ENCODE measurements at regions not wholly inside any gene's neighbourhood (a gene's known extent, or its start where the extent isn't known, plus 50 kb on each side); places are given as distances from the start of the nearest gene placed in this dataset.
"Not testable (repeated sequence)": the region's sequence is repeated elsewhere in the genome, so short reads cannot be mapped to it uniquely, and the experiment has no call there.

DNA sequence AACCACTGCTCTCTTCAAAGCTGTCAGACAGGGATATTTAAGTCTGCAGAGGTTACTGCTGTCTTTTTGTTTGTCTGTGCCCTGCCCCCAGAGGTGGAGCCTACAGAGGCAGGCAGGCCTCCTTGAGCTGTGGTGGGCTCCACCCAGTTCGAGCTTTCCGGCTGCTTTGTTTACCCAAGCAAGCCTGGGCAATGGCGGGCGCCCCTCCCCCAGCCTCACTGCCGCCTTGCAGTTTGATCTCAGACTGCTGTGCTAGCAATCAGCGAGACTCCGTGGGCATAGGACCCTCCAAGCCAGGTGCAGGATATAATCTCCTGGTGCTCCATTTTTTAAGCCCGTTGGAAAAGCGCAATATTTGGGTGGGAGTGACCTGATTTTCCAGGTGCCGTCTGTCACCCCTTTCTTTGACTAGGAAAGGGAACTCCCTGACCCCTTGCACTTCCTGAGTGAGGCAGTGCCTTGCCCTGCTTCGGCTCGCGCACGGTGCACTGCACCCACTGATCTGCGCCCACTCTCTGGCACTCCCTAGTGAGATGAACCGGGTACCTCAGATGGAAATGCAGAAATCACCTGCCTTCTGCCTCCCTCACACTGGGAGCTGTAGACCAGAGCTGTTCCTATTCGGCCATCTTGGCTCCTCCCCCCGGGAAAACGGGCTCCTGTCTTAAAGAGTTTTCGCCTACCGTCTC, 758.3 kb upstream of the NXPH2 start:
- DNase-seq: not testable (repeated sequence)

DNA sequence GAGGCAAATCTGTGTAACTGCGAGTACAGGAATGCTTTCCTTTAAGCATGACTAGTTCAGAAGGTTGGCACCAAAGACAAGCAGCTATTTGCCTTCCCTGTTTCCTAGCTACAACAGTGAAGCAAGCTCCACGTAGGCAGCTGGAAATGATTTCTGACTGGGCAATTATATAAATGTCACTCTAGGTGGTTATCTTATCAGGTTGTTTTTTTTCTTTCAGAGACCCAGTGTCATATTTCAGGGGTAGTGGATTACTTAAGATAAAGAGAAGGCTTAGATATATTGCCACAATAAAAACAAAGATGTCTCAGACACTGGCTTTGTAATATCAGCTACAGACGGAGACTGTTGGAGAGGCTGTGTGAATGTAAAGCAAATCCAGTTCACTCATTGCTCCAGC, 748.9 kb upstream of the NXPH2 start:
- no peak for DNase-seq

DNA sequence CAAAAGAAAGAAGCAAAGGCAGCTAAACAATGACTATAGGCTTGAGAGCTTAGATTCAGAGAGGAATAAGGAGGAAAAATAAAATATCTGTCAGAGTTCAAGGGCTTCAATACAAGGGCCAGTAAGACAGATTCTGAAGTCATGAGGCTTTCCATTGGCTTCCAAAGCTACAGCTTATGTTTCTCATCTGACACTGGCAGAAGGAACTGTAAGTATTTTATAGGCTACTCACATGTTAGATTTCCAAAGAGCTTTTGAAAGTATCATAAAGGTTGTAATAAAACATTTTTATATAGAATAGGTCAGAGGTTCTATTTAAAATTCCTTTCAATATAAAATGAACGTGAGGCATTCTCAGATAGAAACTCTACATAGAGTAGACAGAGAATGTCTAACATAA, 746.6 kb upstream of the NXPH2 start:
- DNase-seq: no peak

DNA sequence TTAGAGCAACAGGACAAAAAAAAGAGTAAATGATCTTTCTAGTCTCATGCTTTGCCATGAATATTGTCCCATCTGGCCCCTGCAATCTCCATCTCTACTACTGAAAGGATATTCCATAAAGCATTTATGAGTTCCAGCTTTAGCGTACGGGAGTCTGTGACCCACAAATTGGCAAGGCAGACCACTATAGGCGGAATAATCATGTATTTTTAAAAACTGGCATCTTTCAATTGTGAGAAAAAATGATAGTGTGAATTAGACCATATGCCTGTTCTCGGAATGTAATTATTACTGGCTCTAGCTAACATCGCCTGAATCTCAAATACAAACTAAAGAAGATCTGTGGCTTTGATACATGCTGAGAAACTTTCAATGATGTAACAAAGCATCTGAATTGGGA, 738.1 kb upstream of the NXPH2 start:
- no peak for DNase-seq

DNA sequence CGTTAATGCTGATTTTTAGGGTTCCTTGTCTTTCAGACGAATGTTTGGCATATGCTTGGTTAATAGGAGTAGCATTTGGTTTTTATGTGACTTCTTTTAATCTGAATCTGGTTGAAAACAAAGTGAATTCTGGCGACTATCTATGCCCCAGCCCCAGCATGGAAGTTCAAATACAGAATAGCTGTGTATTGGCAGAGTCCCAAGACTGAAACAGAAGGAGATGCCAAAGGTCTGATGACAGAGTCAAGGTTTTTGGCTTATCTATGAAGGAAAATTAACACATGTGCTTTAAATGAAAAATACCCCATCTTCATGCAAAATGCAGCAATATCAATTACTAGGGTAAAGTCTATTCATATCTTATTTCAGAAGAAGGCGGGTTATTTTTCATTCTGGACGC, 734.8 kb upstream of the NXPH2 start:
- no peak for DNase-seq

DNA sequence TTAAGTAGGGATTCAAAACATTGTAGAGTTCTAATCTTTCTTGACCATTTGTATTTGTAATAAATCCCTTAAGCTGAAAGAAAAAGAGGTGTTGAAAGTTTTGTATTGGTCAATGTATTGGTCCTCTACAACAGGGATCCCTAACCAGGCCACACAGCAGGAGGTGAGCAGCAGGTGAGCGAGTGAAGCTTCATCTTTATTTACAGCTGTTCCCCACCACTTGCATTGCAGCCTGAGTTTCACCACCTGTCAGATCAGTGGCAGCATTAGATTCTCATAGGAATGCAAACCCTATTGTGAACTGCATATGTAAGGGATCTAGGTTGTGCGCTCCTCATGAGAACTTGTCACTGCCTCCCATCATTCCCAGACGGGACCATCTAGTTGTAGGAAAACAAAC, 715.7 kb upstream of the NXPH2 start:
- DNase-seq: no peak

DNA sequence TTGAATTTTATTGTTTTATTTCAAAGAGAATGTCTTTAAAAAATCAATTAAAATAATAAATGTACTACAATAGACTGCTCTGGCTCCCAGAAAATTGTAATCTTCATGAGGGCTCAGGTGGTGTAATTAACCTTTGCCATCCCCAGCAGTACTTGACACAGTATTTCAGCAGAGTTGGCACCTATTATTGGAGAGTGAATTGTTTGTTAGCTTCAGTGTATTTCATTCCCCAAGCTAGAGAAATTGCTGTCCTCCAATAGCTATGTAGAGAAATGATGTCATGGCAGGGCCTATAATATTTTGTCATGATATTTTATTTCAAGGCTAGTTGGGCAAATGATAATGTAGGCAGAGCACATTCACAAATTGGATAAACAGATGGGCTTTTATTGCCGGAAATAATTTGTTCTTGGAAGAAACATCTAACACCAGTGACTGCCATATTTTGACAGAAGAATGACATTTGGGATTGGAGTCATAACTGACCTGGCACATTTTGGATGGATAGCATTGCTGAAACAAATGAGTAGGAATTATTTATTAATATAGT, 712.0 kb upstream of the NXPH2 start:
- DNase-seq: no peak

DNA sequence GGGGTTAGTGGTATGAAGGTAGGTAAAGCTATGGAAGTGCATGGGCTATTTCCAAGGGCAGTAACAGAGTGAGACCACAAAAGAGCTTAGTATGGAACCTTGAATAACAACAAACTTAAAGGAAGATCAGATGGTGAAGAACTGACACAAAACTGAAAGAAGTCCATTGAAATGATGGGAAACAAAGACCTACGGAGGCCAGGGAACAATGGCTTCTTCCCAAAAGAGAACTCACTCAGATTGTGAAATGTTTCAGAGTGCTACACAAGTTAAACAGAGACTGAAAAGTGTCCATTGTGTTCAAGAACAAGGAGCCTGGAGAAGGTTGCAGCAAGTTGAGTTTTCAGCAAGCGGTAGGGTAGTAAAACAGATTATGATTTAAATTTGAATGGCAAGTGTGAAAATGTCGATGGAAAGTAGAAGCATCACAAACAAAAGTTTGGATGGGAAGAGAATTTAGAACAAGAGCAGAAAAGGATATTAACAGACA, 700.0 kb upstream of the NXPH2 start:
- no peak for DNase-seq

DNA sequence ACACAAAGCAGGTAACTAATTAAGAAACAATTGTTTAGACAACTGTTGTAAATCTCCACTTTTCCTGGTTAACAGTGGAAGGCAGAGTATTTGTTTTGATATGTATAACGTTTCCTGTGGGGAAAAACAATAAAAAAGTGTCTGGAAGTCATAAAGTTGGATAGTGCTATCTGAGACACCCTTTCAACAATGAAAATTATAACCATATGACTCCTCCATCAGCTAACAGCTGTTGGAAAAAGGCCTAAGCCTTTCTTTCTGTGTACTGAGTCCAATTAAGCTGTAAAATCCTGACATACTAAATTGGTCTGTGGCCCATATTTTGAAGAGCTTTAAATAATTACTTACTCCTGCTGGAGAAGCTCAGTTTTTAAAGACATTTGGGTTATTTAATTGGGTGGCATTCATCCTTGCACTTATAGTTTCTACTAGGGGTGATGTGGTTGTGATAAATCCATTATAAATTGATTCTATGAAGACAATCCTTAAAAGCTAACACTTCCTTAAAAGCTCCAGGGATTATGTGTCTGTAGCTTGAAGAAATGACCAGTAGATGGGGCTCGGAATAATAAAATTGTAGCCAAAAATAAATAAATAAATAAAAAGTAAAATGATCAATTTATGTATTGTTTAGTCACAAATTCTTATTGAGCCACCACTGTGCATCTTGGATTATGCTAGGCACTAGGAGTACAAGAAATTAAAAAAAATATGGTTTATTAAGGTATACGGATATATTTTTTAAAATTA, 698.1 kb upstream of the NXPH2 start:
- no peak for DNase-seq

DNA sequence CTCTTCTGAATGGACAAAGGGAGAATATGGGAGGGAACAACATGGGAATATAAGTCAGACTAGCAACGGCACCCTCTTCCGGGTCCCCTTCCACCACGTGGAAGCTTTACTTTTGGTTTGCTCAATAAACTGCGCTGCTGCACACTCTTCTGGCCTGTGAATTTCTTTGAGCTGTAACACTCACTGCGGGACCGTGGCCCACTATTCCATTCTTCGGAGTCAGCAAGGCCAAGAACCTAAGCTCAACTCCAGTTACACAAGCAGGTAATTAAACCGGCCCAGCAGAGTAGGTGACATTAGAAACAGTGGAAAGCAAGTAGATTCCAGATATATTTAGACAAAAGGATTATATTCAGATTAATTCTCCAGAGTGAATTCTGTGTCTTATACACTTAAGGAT, 697.4 kb upstream of the NXPH2 start:
- DNase-seq: no peak

DNA sequence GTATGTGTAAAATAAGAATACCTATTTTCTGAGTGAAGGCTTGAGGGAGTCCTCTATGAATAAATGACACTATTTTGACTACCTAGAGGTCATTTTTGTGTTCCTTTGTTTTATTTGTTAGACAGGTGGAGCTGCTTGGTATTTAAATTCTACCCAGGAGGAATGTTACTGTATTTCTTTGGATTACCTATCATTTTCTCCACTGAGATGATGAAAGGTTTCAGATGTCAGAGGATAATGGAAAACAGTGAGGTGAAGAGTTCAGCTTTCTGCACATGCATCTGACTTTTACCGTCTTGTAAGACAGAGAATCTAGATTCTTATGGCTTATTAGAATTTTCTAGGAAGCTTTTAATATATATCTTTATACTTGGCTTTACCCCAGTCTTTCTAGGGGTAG, 689.8 kb upstream of the NXPH2 start:
- DNase-seq: no peak

DNA sequence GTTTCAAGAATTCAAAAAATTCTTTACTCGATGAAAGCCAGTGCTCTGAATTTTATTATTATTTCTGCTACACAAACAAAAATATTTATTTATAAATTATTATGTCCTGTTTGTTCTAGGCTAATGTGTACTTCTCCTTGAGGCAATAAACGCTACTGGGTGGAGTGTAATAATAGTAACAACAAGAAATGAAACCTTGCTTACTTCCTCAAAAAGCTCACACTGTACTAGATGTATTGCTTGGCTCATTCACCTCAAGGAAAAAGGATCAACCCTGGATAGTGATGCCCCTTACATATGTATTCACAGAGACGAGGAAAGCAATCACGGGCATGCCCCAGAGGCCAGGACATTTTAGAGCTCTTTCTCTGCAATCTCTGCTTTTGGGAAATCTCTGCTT, 685.6 kb upstream of the NXPH2 start:
- peak; percentile 90 for DNase-seq

DNA sequence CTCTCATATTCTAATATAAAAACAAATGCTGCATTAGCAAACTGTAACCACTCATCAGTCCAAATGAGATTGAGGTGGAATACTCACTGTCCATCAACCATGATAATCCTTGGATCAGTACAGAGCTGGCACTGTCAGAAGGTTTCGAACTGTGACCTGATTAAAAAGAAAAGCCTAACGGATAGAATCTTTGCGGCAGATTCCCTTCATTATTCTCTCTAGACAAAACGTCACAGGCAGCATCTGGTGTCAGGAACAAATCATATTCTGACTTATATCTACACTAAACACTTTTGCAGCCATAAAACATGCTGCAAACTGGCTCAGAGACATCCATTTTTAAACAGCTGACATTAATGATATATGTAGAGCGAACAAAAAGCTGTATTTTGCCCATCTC, 677.7 kb upstream of the NXPH2 start:
- DNase-seq: no peak

DNA sequence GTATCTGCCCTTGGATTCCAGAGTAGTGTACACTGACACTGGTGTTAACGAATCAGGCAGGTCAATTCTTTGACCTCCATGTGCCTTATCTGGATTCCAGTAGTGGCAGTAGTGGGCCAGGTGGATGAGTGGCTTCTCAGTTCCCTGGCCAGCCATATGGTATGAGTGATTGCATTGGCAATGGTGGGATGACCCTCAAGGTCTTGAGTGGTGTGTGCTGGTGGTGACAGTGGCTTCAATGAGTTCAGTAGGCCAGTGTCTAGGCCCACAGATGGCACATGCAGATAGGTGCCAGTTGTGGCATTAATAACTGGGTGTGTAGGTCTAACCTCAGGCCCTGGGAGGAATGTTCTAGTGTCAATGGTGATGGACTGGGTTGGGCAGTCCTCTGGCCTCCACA, 674.1 kb upstream of the NXPH2 start:
- DNase-seq: no peak

DNA sequence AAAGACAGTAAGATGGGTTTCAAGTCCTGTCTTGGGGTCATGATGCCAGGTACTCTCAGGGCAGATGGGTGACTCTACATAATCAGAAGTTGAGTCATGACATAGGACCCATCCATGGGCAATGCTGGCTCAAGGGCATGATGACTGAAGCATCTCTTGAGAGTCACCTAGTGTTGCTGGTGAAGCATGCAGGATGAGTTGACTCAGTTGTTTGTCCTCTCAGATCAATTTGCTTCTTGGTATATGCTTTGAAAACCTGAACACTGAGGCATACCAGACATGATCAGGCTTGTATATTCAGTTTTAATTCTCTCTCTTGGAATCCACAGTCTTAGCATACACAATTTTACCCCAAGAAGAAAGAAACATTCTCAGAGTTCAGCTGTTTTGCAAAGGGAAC, 658.9 kb upstream of the NXPH2 start:
- no peak for DNase-seq

DNA sequence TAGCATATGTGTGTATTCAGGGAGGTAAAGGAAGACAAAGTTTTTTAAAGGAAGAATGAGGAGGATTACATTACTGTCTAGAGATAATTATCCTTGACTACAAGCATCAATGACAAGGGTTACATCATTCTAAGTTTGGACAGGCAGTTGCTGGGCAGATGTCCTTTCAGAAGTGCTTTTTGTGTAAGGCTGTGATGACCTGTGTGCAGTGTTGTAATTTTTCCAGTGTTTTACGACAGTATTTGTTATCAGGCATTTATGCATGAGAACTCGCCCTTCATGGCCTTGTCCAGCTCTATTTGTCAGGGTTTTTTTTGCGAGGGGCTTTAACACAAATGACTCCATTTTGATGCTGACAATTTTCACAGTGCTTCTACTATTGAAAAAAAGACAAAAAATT, 658.3 kb upstream of the NXPH2 start:
- DNase-seq: no peak

DNA sequence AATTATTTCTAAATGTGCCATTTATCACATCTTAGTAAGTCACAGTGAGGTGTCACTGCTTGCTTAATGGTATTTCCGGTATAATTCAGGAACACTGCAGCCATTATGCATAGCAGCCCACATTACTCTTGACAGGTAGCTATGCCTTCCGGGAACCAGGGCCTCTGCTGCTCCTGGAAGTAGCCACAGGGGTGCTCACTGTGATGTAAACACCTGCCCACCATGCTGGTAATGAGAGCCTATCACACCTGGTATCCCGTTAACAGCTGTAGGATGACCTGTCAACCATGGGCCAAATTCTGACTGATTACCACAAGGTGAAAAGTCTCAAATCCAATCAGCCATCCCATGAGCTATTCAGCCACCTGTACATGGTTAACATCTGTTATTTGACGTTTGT, 647.0 kb upstream of the NXPH2 start:
- no peak for DNase-seq

DNA sequence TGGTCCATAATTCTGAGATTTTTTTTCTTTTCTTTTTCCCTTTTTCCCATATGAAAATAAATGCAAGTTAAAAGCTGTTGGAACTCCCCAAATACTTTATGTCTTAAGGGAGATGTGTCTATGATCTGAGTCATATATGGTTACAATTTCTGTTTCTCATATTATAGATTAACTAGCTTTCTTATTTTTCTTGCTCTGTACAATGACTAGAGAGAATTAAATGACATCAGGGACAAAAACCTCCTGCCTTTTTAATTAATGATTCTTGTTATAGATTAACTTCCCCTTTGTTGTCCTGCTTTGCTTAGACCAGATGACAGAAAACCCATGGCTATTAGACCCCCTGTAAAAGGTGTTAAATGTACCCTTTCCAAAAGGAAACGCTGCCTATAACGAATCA, 643.9 kb upstream of the NXPH2 start:
- DNase-seq: no peak

DNA sequence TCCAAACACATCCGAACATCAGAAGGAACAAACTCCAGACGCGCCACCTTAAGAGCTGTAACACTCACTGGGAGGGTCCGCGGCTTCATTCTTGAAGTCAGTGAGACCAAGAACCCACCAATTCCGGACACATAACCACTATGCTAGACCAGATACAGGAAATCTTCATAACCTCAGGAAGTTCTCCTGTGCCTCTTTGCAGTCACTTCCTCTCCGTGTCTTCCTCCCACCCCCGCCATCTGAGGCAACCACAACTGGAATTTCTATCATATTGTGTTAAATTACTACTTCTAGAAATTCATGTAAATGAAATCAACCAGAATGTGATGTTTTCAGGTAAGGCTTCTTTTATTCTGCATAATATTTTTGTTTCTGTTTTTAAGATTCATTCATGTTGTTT, 631.0 kb upstream of the NXPH2 start:
- DNase-seq: peak; percentile 74

DNA sequence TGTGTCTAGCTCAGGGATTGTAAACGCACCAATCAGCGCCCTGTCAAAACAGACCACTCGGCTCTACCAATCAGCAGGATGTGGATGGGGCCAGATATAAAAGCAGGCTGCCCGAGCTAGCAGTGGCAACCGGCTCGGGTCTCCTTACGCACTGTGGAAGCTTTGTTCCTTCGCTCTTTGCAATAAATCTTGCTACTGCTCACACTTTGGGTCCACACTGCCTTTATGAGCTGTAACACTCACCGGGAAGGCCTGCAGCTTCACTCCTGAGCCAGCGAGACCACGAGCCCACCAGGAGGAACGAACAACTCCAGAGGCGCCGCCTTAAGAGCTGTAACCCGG, 630.6 kb upstream of the NXPH2 start:
- peak; percentile 40 for DNase-seq

DNA sequence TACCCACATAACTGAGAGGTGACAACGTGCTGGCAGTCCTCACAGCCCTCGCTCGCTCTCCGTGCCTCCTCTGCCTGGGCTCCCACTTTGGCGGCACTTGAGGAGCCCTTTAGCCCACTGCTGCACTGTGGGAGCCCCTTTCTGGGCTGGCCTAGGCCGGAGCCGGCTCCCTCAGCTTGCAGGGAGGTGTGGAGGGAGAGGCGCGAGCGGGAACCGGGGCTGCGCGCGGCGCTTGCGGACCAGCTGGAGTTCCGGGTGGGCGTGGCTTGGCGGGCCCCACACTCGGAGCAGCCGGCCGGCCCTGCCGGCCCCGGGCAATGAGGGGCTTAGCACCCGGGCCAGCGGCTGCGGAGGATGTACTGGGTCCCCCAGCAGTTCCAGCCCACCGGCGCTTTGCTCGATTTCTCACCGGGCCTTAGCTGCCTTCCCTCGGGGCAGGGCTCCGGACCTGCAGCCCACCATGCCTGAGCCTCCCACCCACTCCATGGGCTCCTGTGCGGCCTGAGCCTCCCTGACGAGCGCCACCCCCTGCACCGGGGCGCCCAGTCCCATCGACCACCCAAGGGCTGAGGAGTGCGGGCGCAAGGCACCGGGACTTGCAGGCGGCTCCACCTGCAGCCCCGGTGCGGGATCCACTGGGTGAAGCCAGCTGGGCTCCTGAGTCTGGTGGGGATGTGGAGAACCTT, 630.1 kb upstream of the NXPH2 start:
- not testable (repeated sequence) for DNase-seq

DNA sequence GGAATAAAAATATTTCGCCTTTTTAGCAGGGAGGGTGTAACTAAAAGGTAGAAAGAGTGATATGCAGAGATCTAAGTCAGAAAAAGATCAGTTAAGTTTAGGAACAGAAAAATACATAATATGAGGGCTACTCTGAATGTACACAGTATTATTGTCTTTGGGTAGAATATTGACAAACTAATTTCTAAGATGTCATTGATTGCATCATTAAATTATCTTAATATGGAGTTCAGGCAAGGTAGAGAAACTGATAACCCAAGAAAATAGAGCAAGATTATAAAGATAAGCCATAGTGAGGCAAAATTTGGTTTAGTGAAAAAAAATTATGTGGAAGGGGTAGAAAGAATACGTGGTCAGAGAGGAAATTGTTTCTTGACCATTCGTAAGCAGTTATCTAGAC, 629.0 kb upstream of the NXPH2 start:
- DNase-seq: no peak

DNA sequence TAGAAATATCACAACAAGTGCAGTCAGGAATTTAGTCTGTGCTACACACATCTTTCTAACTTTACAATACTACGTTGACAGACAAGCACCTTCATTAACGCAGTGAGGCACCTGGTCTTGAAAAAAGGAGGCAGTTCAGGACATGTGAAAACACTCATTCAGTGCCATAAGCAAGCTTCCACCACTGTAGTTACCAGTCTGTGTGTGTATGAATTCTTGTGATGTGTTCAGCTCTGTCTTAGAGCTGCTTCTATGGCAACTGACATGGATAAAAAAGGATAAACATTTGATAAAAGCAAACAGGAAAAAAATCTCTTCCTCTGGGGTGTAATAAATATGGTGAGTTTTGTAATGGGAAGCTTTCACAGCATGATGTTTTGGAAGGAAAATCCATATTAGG, 623.8 kb upstream of the NXPH2 start:
- DNase-seq: no peak

DNA sequence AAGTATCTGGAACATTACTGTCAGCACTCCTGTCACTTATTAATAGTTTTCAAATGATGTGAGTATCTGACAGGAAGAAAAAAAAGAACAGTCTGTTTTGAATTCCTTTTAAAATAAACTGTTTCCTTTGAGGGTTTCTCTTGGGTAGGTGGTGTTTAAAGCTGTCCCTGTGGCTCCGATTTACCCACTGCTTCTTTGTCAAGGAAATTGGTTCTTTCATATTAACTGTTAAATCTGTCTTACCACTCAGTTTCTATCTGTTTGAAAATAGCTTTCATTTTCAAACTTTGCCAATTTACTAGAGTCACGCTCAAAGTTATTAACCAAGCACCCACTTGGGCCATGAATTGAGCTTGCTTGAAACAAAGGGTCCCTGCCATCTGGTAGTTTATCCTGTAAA, 614.6 kb upstream of the NXPH2 start:
- DNase-seq: no peak
